ENCODE measurements at regions not wholly inside any gene's neighbourhood (a gene's known extent, or its start where the extent isn't known, plus 50 kb on each side); places are given as distances from the start of the nearest gene placed in this dataset.
"Not testable (repeated sequence)": the region's sequence is repeated elsewhere in the genome, so short reads cannot be mapped to it uniquely, and the experiment has no call there.

GRCh38 chr7:106471686-106472440 lies 187.1 kb upstream of the NAMPT start:
- DNase-seq: no peak

GRCh38 chr7:106471021-106471420 lies 186.2 kb upstream of the NAMPT start:
- no peak for DNase-seq

- DNase-seq: no peak
These were observed 182.1 kb upstream of the NAMPT start for GRCh38 chr7:106466867-106467266.

GRCh38 chr7:106465704-106466468 lies 181.1 kb upstream of the NAMPT start:
- no peak for DNase-seq

- no peak for DNase-seq
These were observed 179.9 kb upstream of the NAMPT start for GRCh38 chr7:106464651-106465050.

- no peak for DNase-seq
These were observed 179.2 kb upstream of the NAMPT start for GRCh38 chr7:106463851-106464611.

- no peak for DNase-seq
These were observed 178.2 kb upstream of the NAMPT start for GRCh38 chr7:106462914-106463482.

- DNase-seq: peak; percentile 73 to 74
These were observed 177.6 kb upstream of the NAMPT start for GRCh38 chr7:106462365-106462859.

- no peak for DNase-seq
These were observed 176.0 kb upstream of the NAMPT start for GRCh38 chr7:106460792-106461254.

GRCh38 chr7:106459397-106460072 lies 174.8 kb upstream of the NAMPT start:
- DNase-seq: no peak

- no peak for DNase-seq
These were observed 172.9 kb upstream of the NAMPT start for GRCh38 chr7:106457678-106458077.

- DNase-seq: no peak
These were observed 171.5 kb upstream of the NAMPT start for GRCh38 chr7:106456329-106456728.

- no peak for DNase-seq
These were observed 167.5 kb upstream of the NAMPT start for GRCh38 chr7:106452031-106452851.

GRCh38 chr7:106451171-106451570 lies 166.4 kb upstream of the NAMPT start:
- no peak for DNase-seq

GRCh38 chr7:106450716-106451115 lies 165.9 kb upstream of the NAMPT start:
- no peak for DNase-seq

- DNase-seq: no peak
These were observed 164.4 kb upstream of the NAMPT start for GRCh38 chr7:106448992-106449859.

- DNase-seq: no peak
These were observed 163.7 kb upstream of the NAMPT start for GRCh38 chr7:106448346-106448991.

GRCh38 chr7:106447318-106447847 lies 162.6 kb upstream of the NAMPT start:
- no peak for DNase-seq

- not testable (repeated sequence) for DNase-seq
These were observed 160.6 kb upstream of the NAMPT start for GRCh38 chr7:106445366-106445765.

Data from Kasumi-1 (cell line).